Activated CD4-positive, alpha-beta T cell treated with anti-CD3 and anti-CD28 coated beads, Interleukin-2, Interleukin-4, amounts not matched to agents 100 ng/mL and 50 ng/mL, durations not matched to agents 16 hours and 8 hours (primary cell): ENCODE measurements at regions not wholly inside any gene's neighbourhood (a gene's known extent, or its start where the extent isn't known, plus 50 kb on each side); places are given as distances from the start of the nearest gene placed in this dataset.
"Not testable (repeated sequence)": the region's sequence is repeated elsewhere in the genome, so short reads cannot be mapped to it uniquely, and the experiment has no call there.

Experiments used
- DNase-seq: peaks from one replicate; pipeline ENCODE4 v3.0.0-alpha.2; 2020; ENCODE audit warnings: low spot score

GRCh38 chr16:85527042-85527766 lies 85.9 kb upstream of the GSE1 start:
- no peak for DNase-seq

GRCh38 chr16:85527767-85528297 lies 85.3 kb upstream of the GSE1 start:
- DNase-seq, result no peak

- DNase-seq, result no peak
Observed at GRCh38 chr16:85528528-85529387, 84.4 kb upstream of the GSE1 start.

- no peak for DNase-seq
Observed at GRCh38 chr16:85529489-85530369, 83.4 kb upstream of the GSE1 start.

- DNase-seq, result no peak
Observed at GRCh38 chr16:85530370-85530739, 82.8 kb upstream of the GSE1 start.

GRCh38 chr16:85531516-85531915 lies 81.6 kb upstream of the GSE1 start:
- no peak for DNase-seq

GRCh38 chr16:85532147-85532546 lies 81.0 kb upstream of the GSE1 start:
- no peak for DNase-seq

- not testable (repeated sequence) for DNase-seq
Observed at GRCh38 chr16:85533593-85533992, 79.5 kb upstream of the GSE1 start.

GRCh38 chr16:85534536-85535351 lies 78.4 kb upstream of the GSE1 start:
- no peak for DNase-seq

- no peak for DNase-seq
Observed at GRCh38 chr16:85535352-85536072, 77.6 kb upstream of the GSE1 start.

GRCh38 chr16:85536073-85536410 lies 77.1 kb upstream of the GSE1 start:
- no peak for DNase-seq

GRCh38 chr16:85536411-85537330 lies 76.5 kb upstream of the GSE1 start:
- no peak for DNase-seq

- no peak for DNase-seq
Observed at GRCh38 chr16:85537331-85537788, 75.8 kb upstream of the GSE1 start.

GRCh38 chr16:85537795-85538401 lies 75.2 kb upstream of the GSE1 start:
- DNase-seq, result no peak

GRCh38 chr16:85539084-85539483 lies 74.0 kb upstream of the GSE1 start:
- no peak for DNase-seq

- DNase-seq, result no peak
Observed at GRCh38 chr16:85539629-85540291, 73.4 kb upstream of the GSE1 start.

- no peak for DNase-seq
Observed at GRCh38 chr16:85541181-85541580, 71.9 kb upstream of the GSE1 start.

GRCh38 chr16:85541619-85541979 lies 71.5 kb upstream of the GSE1 start:
- DNase-seq, result no peak
